ENCODE measurements at regions not wholly inside any gene's neighbourhood (a gene's known extent, or its start where the extent isn't known, plus 50 kb on each side); places are given as distances from the start of the nearest gene placed in this dataset.
"Not testable (repeated sequence)": the region's sequence is repeated elsewhere in the genome, so short reads cannot be mapped to it uniquely, and the experiment has no call there.

DNA sequence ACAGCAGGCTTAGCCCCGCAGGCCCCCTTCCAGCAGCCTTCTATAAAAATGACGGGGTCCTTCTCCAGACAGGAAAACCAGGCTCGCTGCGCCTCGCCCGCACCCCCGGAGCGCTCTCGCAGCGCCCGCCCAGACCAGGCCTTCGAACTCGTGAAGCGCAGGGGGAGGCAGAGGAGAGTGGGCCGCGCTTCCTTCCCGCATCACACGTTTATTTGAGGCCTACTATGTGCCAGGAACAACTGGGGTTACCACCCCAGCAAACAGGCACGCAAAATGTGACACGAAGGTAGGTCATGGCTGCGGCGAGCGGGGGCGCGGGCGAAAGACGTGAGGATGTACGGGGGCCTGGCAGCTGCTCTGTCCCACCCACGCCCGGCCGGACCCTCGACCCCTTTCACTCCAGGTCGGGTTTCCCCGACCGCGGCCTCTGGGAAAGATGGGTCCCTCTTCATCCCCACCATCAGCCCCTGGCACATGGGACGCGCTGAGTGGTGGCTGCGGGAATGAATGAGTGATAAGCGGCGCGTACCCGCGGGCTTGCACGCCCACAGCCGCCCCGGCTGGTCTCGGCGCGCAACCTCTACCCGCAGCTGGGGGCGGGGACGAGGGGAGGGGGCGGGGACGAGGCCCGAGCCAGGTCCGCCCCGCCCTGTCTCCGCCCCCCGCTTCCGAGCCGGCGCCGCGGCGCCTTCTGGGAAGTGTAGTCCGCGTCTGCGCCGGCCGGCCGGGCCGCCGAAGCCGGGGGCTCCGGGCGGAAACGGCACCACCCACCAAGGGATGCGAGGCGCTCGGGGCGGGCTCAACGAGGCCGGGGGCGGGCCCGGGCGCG, 59.1 kb downstream of the ZNF467 start:
- peak; percentile 91 for DNase-seq

DNA sequence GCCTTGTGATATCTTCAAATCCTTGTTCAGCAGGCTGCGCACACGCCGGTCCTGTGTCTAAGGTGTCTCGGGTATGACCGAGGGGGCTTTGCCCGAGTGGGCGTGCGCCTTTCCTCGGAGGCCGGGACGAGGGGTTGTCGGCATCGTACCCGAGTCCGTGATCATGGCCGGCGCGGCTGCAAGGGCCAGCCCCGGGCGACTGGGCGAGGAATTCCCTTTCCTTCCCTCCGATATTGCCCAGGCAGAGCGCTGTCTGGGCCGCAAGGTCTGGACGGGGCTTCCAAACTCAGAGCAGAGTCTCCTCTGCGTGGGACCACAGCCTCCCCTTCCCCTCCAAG, 59.7 kb downstream of the ZNF467 start:
- DNase-seq = no peak

DNA sequence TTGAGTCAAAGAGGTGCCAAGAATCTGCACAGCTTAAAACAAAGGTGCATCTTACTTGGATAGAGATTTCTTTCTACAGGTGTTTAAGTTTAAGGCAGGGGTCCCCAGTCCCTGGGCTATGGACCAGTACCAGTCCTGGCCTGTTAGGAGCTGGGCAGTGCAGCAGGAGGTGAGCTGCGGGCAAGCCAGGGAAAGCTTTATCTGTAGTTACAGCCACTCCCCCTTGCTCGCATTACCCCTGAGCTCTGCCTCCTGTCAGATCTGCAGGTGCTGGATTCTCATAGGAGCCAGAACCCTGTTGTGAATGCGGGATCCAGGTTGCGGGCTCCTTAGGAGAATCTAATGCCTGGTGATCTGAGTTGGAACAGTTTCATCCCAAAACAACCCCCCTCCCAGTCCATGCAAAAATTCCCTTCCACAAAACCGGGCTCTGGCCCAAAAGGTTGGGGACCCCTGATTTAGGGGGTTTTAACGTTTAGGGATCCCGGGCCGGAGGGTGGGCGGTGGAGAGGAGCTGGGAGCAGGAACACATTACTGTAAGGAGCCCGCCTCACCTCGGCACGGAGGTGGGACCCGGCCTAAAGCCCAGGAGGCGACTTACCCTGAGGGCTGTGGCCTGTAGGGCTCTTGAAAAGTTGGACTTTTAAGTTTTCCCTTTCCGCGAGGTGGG, 60.2 kb downstream of the ZNF467 start:
- DNase-seq = no peak

DNA sequence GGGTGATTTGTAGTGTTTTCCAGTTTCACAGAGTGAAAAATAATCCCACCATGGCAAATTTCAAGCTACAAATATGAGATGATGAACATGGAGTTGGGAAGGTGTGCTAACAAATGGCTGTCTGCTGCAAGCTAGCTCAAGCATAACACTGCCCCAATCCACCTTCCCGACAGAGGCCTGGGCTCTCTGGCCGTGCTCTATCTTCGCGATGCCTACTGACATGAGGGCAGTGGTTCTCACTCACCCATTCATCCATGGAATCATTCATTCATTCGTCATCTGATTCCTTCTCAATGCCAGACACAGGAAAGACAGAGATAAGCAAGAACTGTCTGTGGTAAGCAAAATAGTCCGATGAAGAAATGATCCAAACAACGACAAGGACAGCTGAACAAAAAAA, 65.4 kb downstream of the ZNF467 start:
- no peak for DNase-seq

DNA sequence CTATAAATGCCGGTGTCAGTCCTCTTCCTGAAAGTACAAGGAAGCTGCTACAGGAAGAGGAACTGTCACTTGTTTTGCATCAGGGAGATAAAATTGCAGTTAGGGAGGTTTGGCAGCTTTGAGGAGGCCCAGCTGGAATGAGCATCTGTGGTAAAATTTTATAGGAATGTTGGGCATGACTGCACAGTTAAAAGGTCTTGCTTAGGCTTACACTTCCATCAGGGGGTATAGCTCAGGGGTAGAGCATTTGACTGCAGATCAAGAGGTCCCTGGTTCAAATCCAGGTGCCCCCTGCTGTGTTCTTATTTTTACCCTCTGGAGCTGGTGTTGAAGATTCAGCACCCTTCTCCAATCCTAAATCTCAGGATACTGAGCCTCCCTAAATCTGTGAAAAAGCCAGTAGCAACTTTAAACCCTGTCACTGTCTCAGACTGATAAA, 65.9 kb downstream of the ZNF467 start:
- no peak for DNase-seq

DNA sequence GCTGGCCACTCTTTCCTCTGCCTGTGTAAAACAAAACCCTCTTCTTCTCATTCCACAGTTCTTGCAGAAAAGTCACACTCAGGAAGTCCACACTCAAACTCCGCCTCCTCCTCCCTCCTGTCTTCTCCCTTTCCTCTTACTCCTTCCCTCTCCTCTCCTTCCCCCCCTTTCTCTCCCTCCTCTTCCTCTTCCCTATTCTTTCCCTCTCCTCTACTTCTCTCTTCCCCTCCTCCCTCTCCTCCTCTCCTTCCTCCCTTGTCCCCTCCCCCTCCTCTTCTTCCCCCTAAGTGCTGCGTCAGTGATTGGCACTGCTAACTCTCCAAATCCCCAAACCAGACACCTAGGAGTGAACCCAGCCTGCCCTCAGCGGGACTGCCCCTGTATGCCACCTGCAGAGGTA, 67.0 kb downstream of the ZNF467 start:
- no peak for DNase-seq

DNA sequence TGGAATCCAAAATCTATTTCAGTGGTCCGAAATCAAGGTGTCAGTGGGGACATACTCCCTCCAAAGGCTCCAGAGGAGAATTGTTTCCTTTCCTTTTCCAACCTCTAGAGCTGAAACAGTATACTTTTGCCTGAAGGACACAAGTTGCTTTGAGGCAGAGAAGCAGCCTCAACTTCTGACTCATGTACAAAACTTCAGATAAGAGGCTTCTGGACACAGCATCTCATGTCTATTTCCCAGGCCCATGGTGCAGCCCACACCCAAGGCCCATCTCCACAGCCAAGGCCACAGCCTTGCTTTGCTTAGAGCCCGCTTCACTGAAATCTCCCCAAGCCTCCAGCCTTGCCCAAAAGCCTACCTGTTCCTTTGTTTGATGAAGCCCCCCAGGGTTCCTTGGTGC, 68.9 kb downstream of the ZNF467 start:
- no peak for DNase-seq

DNA sequence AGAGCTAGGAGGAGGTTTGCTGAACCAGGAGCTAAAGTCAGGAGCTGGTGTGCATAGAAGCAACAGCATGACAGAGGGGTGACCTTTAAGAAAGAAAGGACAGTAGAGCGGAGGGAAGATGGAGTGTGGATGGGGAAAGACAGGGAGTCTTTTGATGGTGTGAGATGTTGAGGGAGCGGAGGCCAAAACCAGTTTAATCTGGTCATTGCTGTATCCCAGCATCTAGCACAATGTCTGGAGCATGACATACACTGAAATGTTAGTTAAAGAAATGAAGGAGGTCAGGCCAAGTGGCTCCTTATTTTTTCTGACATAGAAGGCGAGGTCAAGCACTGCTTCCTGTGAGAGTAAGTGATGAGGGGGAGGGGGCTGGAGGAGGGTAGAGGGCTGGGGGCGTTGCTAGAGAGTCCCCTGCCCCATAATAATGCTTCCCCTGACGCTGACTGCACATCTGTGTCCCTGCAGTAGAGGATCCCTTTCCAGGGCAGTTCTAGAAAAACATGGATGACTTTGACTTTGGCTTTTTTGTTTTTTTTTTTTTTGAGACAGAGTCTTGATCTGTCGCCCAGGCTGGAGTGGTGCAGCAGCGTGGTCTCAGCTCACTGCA, 70.2 kb downstream of the ZNF467 start:
- DNase-seq = no peak

DNA sequence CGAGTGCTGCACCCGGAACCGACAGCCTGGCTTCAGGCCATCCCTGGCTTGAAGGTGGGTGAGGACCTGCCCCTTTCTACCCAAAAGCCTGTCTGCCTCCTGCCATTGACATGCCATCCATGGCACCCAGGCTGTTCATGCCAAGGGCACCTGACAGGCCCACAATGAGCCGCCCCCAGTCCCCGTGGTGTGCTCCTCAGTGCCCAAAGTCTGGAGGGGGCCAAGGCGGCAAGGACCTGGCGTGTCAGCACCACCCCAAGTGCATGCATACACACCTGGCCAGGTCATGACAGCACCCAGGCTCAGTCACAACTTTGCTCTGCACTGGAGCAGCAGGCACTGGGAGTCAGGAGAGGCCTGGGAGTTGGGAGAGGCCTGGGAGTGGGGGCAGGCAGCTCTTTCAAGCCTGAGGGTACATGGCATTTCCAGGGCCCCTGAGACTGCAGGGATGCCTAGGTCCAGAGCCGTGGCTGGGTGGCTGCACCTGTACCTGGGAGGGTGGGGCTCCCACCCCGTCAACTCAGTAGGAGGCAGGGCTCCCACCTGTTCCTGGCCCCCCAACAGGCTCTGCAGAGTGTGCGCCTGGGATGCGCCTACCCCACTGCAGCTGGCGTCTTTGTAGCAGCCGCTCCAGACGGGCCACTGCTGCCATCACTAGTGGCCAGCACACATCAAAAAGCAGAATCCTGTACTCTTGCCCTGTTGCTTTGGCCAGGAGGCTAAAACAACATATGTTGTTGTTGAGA, 71.7 kb downstream of the ZNF467 start:
- no peak for DNase-seq

DNA sequence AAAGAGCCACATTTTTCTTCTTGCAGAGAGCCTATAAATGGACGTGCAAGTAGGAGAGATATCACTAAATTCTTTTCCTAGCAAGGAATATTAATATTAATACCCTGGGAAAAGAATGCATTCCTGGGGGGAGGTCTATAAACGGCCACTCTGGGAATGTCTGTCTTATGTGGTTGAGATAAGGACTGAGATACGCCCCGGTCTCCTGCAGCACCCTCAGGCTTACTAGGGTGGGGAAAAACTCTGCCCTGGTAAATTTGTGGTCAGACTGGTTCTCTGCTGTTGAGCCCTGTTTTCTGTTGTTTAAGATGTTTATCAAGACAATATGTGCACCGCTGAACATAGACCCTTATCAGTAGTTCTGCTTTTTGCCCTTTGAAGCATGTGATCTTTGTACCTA, 75.6 kb downstream of the ZNF467 start:
- not testable (repeated sequence) for DNase-seq

DNA sequence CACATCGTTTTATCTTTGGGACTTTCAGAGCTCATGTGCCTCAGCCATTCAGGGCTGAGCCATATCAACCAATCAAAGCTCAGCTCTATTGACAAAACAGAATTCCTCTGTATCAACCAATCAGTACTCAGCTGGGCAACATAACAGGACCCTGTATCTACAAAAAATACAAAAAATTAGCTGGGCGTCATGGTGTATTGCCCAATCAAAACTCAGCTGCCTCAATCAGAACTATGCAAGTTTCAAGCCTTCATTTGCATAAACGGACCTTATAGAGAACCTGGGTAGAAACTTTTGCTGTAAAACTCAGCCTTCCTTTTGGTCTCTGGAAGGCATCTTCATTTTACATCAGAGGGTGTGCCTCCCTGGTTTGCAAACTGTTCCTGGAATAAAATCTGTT, 77.1 kb downstream of the ZNF467 start:
- no peak for DNase-seq

DNA sequence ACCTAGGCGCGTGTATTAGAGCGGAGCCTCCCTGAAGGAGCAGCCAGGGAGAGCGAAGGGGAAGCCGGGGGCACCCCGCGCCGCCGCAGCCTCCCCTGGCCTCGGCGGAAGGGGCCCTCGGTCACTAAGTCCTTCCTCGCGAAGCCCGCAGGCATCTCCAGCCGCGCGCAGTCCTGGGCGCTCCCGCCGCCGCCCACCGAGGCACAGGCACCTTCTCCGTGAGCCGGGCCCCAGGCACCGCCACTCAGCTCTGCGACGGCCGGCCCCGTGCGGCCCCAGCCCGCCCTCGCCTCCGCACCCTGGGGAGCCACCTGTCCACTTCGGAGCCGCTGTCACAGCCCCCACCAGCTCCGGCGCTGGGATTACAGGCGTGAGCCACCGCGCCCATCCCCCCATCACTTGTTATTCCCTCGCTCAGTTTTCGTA, 80.8 kb downstream of the ZNF467 start:
- DNase-seq = no peak

DNA sequence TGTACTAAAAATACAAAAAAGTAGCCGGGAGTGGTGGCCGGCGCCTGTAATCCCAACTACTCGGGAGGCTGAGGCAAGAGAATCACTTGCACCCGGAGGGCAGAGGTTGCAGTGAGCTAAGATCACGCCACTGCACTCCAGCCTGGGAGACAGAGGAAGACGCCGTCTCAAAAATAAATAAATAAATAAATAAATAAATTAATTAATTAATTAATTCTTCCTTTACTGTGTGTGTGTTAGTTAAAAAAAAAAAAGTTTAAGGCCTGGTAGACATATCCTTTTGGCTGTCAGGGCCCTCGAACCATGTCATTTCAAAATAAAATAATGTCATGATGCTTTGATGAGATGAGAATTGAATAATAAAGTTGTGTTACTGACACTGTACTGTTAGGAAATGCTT, 81.3 kb downstream of the ZNF467 start:
- no peak for DNase-seq

DNA sequence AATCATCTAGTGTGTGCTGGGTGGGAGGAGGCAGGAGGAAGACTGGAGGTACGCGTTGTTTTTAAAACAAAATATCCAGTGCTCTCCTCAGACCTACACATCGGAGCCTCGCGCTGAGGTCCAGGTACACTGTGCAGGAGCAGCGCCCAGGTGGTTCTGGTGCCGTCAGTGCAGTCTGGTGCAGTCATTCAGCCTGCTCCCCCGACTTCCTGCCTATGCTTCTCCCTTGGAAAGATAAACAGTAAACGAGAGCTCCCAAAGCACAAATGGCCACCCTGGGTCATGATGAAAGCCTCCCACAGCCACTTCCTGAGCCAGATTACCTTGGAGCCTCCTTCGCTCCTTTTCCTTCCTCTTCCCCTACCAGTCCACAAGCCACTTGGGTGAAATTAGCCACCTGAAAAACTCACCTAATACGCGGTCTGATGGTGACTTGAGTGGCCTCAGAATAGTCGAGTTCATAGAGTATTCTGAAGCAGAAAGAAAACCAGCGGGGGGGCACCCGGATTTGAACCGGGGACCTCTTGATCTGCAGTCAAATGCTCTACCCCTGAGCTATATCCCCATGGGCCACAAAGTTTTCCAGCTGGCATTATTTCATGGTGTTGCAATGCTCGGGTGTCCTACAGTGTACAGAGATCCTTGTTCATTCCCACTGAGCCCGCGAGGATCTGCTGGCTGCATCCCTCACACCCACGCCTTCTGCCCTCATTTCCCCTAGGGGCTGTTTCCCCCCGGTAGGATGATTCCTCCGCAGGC, 82.5 kb downstream of the ZNF467 start:
- DNase-seq = no peak

DNA sequence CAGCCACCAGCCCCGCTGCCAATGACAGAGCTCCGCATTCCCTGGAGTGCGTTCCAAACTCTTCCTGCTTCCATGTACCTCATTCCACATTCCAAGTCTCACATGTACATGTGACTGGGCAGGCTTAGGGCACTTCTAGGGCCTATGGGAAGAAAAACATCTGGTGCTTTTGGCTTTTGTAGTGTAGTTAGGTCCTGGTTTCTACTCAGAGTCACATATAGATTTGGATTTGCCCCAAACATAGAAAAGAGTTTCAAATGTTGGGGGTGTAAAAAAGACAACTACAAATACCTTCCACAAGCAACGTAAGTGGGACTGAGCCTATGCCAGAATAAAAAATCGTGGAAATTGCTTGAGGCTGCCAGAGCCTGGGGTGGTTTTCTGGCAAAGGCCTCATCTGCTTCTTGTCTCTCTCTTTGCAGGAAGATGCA, 84.1 kb downstream of the ZNF467 start:
- DNase-seq = no peak

DNA sequence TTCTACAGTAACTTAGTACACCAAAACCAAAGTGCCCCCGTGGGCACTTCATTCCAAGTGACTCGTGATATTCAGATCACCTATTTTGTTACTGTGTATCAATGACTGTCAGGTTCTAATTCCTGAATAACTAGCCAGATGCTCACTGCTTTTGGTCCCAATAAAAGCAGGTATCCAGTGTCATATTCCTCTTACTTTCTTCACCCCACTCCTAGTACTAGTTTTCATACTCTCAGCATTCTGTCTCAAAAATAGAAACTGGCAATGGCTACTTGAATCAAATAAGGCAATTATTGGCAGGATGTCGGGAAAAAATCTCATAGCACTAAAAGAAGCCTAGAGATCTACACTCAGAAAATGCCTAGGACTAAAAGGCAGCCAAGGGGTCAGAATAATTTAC, 84.6 kb downstream of the ZNF467 start:
- no peak for DNase-seq

DNA sequence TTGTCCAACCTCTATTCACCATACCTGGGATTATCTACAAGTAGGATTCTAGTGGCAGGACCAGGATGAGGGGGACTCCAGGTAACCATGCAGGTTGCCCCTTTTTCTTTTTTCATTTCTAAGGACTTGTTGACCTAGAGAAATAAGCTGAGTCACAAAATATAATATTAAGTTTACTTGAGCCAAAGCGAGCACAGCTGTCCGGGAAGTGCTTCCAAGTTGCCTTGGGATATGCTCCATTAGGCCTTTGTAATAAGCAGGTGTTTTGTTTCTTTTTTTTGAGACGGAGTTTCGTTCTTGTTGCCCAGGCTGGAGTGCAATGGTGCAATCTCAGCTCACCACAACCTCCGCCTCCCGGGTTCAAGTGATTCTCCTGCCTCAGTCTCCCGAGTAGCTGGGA, 85.6 kb downstream of the ZNF467 start:
- not testable (repeated sequence) for DNase-seq

DNA sequence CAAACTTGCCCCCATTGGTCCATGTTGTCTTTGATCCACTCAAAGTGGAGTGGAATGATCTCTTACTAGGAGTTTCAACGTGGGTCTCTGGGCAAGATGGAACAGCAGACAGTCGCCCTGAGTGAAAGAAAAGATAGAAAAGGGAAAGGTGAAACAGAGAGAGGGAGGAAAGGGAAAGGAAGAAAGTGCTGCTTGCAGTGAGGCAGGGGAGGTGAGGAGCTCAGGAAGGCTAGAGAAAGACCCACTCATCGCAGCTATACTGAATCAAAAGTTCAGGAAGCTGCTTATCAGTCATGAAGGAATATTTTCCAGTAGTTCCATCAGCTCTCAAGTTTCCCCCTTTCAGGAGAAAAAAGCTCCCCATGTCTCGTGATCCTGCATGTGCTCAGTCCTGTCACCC, 86.9 kb downstream of the ZNF467 start:
- no peak for DNase-seq

DNA sequence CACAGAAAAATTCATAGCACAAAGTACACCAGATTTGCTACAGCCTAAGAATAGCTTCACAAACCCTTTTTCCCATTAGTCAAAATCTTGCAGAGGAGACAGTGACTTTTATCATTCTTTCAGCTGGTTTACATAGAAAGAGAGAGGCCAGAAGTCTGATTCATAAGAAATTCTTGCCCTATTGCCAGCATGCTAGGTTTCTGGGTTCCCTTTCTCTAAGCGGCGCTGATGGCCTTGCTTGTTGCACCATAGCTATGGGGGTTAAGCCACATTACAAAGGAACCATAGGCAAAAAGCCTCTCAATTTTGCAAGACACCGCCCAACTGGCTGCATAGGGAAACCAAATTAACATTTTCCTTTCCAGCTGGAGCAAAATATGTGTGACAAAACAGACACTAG, 87.4 kb downstream of the ZNF467 start:
- no peak for DNase-seq

DNA sequence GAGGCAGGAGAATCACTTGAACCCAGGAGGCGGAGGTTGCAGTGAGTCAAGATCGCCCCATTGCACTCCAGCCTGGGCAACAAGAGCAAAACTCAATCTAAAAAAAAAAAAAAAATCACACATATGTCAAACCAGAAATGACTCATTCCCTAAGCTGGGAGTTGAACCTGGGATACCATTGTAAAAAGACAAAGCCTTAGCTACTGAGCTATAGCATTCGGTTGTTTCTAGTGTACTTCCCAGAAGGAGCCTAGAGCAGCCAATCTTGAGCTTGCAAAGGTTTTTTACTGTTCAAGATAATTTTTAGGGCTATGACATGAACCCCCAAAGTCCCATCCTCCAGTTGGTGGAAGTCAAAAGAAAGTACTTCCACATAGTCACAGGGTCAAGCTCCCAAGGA, 87.9 kb downstream of the ZNF467 start:
- no peak for DNase-seq

DNA sequence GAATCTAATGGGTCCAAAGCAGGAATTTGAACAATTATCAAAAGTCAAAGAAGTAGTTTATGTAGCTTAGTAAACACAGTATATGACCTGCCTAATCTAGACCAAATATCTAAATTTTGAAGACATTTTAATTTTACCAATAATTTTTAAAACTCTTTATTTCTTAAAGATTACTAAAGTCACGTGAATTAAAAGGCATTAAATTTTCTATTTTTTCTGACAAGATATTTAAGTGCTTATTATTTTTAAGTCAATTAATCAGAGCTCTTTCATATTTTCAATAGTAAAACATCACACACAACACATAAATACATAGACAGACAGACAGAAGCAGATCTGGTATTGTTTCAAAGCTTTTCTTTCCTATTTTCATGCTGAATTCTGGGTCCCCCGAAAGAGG, 89.5 kb downstream of the ZNF467 start:
- no peak for DNase-seq

DNA sequence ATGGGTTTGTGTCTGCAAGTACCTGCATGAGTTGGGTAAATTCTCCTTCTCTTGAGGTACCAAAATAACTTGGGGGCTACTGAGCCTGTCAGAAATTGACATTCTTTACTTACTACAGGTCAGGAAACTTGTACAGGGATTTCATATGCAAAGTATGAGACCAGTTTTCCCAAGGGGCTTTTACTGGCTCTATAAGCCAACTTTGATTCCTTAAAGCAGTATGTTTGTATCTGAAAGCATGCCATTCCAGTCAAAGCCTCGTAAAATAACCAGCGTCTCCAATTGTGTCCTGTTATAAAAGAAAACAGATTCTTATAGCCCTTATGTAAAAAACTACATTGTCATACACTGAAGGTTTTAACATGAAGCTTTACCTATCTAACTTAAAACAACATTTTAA, 90.2 kb downstream of the ZNF467 start:
- no peak for DNase-seq
